Kidney epithelial cell (primary cell): ENCODE measurements at regions not wholly inside any gene's neighbourhood (a gene's known extent, or its start where the extent isn't known, plus 50 kb on each side); places are given as distances from the start of the nearest gene placed in this dataset.
"Not testable (repeated sequence)": the region's sequence is repeated elsewhere in the genome, so short reads cannot be mapped to it uniquely, and the experiment has no call there.

Source experiments
- DNase-seq: peaks from one replicate; pipeline ENCODE4 v3.0.0-alpha.2; 2010; ENCODE audit warnings: low read depth
- H3K27me3 ChIP-seq: 2 replicates; pipeline ENCODE4 v1.6.0; 2011; ENCODE audit warnings: low read length; ENCODE audit not compliant: control insufficient read depth, insufficient read depth
- H3K36me3 ChIP-seq: 2 replicates; pipeline ENCODE4 v1.5.1; 2011; ENCODE audit warnings: low read length; ENCODE audit not compliant: control insufficient read depth, insufficient read depth
- H3K4me3 ChIP-seq: 2 replicates; pipeline ENCODE4 v1.5.1; 2011; ENCODE audit warnings: low read depth, mild to moderate bottlenecking, control low read depth, low read length
- CTCF ChIP-seq: IDR thresholded peaks from 2 replicates; pipeline ENCODE4 v1.5.1; 2011; ENCODE audit warnings: mild to moderate bottlenecking, moderate library complexity, low read length, control low read depth, inconsistent platforms; ENCODE audit not compliant: insufficient read depth, poor library complexity, severe bottlenecking

DNA sequence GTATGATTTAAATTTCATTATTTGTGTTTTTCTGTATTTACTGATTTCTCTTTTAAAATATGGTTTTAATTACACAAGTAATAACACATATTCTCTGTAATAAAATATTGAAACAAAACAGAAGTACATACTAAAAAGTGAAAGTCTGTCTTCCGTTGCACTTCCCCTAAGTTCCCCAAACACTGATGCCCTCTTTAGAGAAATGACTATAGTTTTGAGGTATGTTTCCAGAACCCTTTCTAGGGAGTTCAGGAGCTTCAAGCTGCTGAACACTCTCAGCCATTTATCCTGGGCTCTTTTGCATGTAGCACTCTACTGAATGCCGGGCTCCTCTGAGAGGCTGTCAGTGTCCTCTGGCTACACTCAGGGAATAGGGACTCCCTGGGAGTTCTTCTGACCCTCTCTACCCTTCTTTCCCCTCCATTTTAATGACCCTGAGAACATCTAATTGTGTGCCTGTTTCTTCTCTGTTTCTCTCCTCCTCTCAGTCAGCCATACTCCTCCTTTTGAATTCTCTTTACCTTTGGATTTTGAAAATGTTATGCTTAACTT lies 60.4 kb upstream of the KCNAB1 start:
- no peak for DNase-seq
- no peaks in the 10 kb centered on the region for H3K27me3 ChIP-seq
- TF ChIP-seq CTCF: no peak
- H3K4me3 ChIP-seq: no peak overlapping the region
- H3K36me3 ChIP-seq: no peaks in the 10 kb centered on the region

- H3K36me3 ChIP-seq, H3K4me3 ChIP-seq, H3K27me3 ChIP-seq, DNase-seq: not testable (repeated sequence)
These were observed 52.2 kb upstream of the KCNAB1 start for GRCh38 chr3:156068151-156068550.

- no peak for TF ChIP-seq CTCF
These were observed 50.4 kb upstream of the KCNAB1 start for GRCh38 chr3:156070028-156070427.

More at GRCh38 chr3:156070028-156070427, 50.4 kb upstream of the KCNAB1 start:
- no peaks in the 10 kb centered on the region for H3K36me3 ChIP-seq
- DNase-seq: no peak
- H3K4me3 ChIP-seq: no peak overlapping the region
- no peaks in the 10 kb centered on the region for H3K27me3 ChIP-seq
